GM21717 (cell line): ENCODE measurements at regions not wholly inside any gene's neighbourhood (a gene's known extent, or its start where the extent isn't known, plus 50 kb on each side); places are given as distances from the start of the nearest gene placed in this dataset.
"Not testable (repeated sequence)": the region's sequence is repeated elsewhere in the genome, so short reads cannot be mapped to it uniquely, and the experiment has no call there.

Experiments used
- ATAC-seq: cut with Tn5 transposase; IDR thresholded peaks from one replicate; pipeline ENCODE4 v1.9.1; 2021; ENCODE audit warnings: mild to moderate bottlenecking, moderate library complexity; ENCODE audit not compliant: unreplicated experiment

GRCh38 chr3:82129221-82129801 is 367.9 kb upstream of the GBE1 start:
- no peak for ATAC-seq

DNA sequence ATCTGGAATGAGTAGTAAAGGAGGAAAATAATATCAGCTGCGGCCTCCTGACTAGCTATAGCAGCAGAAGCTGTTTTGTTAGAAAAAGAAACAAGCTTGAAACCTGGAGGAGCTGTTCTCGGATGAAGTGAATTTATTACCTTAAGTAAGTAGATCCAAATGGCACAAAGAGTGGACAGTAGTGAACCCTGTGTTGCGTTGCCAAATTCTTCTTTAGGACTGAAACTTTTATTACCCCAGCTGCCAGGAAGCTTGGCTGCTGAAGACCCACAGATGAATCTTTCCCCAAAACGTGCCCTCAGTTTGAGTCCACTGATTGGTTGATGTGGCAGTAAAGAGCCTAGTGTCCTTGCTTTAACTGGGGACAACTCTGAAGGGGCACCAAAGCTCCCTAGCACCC is 366.8 kb upstream of the GBE1 start:
- no peak for ATAC-seq

DNA sequence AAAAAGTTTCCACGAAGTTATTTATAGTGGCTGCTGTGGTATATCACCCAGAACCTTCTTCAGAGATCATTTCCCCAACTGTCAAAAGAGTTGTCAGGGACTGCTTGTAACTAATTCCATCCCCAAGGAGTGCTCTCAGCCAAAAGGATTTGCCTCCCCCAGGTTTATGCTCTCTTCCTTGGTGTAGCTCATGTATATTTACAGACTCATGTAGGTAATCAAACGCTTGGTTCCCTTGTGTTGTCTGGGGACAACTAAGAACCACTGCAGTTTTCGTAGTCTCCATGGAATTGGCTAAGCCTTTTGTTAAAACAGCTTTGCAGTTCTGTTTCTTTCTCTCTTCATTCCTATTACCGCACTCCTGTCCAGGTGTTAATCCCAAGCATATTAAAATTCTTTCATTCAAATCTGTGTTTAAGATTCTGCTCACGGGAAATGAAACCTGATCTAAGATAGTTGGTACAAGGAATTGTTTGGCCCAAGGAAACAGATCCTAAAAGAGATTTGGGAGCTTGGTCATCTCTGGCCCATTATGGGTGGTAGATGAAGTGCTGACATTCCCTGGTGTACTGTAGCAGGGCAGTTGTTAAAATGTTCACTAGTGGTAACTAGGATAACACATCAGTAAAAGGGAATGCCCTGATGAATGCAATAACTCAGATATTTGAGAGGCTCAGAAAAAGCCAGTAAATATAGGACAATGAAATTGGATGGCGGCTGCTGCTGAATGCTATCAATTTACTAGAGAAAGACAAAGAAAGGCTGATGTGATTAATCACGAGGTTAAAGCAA is 361.3 kb upstream of the GBE1 start:
- no peak for ATAC-seq

- no peak for ATAC-seq
Observed at GRCh38 chr3:82114589-82114988, 353.1 kb upstream of the GBE1 start.

GRCh38 chr3:82110721-82111120 is 349.3 kb upstream of the GBE1 start:
- ATAC-seq = not testable (repeated sequence)

DNA sequence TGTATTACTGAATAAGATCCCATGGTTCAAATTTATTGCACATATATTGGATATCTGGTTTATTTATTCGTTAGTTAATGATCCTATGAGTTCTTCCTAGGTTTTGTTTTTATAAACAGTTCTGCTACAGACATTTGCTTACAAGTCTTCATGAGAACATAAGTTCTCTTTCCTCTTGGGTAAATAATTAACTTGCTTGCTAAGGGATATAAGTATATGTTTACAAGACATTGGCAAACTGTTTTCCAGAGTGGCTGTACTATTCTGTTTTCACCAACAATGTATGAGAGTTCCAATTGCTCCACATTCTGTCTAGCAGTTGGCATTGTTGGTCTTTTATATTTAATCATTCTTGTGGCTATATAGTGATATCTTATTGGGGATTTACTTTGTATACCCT is 341.8 kb upstream of the GBE1 start:
- ATAC-seq = no peak

DNA sequence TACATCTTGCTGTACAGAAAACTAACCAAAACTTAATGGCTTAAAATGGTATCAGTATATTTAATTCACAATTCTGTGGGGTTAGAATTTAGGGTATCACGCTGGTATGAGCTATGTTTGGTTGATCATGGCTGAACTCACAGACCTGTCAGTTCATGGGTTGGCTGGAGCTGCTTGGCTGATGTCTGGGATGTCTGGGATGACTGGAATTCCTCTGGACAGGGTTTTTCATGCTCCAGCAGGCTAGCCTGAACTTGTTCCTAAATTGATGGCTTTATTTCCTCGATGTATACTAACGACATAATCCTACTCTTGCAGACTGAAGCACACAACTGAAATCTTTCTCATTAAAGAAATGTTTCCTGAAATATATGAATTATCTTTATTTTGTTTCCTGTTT is 338.9 kb upstream of the GBE1 start:
- ATAC-seq = no peak

DNA sequence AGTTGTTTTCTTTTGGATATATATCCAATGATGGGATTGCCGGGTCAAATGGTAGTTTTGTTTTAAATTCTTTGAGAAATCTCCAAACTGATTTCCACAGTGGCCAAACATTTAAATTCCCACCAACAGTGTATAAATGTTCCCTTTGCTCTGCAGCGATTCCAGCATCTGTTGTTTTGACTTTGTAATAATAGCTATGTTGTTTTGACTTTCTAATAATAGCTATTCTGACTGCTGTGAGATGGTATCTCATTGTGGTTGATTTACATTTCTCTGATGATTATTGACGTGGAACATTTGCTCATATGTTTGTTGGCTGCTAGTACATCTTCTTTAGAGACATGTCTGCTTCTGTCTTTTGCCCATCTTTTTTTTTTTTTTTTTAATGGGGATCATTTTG is 332.2 kb upstream of the GBE1 start:
- ATAC-seq = no peak

- peak; percentile 87 for ATAC-seq
Observed at GRCh38 chr3:82088749-82089148, 327.3 kb upstream of the GBE1 start.

DNA sequence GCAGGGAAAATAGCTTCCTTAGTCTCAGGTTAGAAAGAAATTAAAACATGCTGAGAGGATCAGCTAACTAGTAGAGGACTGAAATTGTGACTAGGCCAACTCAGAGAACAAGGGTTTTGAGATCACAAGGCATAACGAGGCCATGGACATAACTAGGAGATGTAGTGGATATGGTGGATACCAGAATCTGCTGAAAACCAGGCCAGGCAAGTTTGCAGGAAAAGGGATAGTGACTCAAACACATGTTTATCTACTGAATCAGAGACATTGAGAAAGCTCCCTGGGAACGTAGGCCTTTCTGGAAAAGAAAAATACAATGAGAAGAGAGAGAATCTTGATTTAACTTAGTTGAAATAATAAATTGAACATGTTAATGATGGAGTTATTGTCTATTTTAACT is 326.5 kb upstream of the GBE1 start:
- no peak for ATAC-seq

- no peak for ATAC-seq
Observed at GRCh38 chr3:82085851-82086475, 324.5 kb upstream of the GBE1 start.

- ATAC-seq = no peak
Observed at GRCh38 chr3:82085356-82085755, 323.9 kb upstream of the GBE1 start.

- no peak for ATAC-seq
Observed at GRCh38 chr3:82084824-82085223, 323.4 kb upstream of the GBE1 start.

DNA sequence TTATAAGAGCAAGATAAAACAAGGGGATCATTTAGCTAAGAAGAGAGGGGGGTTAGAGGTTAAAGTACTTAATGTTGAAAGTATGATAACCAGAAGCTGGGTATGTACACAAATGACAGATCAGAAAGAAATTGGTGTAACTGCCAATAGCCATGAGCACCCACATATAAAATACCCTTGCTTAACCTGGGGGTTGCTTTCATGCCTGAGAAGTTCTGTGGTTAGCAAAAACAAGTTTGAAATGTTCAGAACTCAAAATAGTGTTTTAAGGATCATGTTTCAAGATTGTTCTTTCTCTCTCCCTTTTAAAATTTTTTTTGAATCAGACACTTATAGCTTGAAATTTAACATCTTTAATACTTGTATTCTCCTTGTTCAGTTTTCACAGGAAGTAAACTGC is 321.4 kb upstream of the GBE1 start:
- ATAC-seq = no peak

DNA sequence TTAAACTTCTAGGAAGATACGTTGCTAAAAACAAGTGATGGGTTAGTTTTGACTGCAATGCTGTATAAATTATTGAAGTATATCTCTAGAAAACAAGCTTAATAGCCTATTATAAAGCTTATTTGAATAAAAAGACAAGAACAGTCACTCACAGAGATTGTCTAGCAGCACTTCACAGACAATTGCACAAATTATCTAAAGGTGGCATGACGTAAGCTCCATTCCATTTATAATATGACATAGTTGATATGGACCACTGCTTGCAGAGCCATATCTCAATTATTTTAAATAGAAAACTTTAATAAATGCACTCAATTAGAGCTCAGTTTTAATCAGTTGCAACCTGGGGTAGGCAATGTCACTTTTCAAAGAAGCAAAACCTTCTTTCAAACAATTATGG is 319.9 kb upstream of the GBE1 start:
- no peak for ATAC-seq

DNA sequence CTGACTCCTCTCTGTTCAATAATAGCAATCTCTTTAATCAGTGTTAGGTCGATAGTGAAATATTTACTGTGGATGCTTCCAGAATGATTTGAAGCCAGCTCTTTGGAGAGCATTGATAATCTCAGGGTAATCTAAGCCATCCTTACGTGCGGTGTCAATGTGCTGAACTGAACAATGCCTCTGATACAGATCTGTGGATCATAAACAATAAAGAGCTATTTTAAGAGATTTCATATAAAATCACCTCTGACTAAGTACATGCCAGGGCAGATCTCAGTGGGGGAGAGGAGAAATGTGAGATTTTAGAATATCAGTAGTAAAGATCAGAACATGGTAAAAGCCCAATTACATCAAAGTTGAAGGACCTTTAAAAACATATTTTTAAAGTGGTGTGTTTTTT is 319.3 kb upstream of the GBE1 start:
- ATAC-seq = no peak

DNA sequence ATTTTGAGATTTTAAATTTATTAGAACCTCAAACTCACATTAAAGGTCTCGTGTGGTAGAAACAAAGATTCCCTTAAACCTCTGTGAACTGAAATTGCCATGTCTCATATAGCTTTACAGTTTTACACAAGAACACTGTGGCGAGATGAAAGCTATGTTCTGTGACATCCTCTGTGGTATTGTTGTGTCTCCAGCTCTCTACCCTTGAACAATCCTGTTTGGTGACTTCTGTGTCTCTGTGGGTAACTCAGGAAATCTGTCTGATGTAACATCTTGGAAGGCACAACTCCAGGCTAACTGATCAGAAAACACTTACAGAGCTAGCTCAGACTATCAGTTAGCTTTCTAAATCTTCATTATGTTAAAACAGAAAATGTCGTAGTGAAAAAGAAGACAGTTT is 318.8 kb upstream of the GBE1 start:
- no peak for ATAC-seq

- ATAC-seq = no peak
Observed at GRCh38 chr3:82079335-82079890, 318.0 kb upstream of the GBE1 start.

- ATAC-seq = no peak
Observed at GRCh38 chr3:82078246-82078645, 316.8 kb upstream of the GBE1 start.

GRCh38 chr3:82067420-82067819 is 306.0 kb upstream of the GBE1 start:
- ATAC-seq = no peak

DNA sequence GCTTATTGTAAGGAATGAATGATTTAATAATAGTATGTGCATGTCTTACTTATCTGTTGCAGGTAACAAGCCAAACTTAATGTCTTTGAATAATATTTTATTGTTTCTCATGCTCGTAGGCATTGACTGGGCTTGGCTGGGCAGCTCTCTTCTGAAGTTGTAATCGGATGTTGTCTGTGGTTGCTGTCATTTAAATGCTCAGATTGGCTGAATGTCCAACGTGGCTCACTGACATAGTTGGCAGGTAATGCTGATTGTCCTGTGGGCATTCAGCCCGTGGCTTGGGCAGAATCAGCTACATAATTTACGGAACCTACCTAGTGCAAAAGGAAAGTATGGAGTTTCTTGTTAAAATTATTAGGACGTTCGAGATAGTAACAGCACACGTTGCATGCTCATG is 297.4 kb upstream of the GBE1 start:
- no peak for ATAC-seq

GRCh38 chr3:82055792-82056191 is 294.3 kb upstream of the GBE1 start:
- ATAC-seq = no peak
